ENCODE measurements at regions not wholly inside any gene's neighbourhood (a gene's known extent, or its start where the extent isn't known, plus 50 kb on each side); places are given as distances from the start of the nearest gene placed in this dataset.

- no peaks in the 10 kb centered on the region for H3K36me3 ChIP-seq (ENCODE audit: low read depth, missing control alignments)
- TF ChIP-seq POLR2A (IDR thresholded peaks at IDR 0.05) (no peak), CTCF (IDR thresholded peaks at IDR 0.05) (no peak)
- no peak overlapping the region for H3K27ac ChIP-seq
- DNase-seq, result no peak
- intact Hi-C loops (cut with DNase I; ENCODE audit: low total_unique reads), result no loop called here
- no peaks in the 10 kb centered on the region for H3K9me3 ChIP-seq
- no peaks in the 10 kb centered on the region for H3K4me1 ChIP-seq
- no peaks in the 10 kb centered on the region for H3K27me3 ChIP-seq
- no peak overlapping the region for H3K4me3 ChIP-seq
- WGBS, 2 donors, result 69 to 86% methylated on average over 2 of the region's 2 CpGs
These were observed 465.8 kb upstream of the ROBO1 start for GRCh38 chr3:80233576-80233975.

GRCh38 chr3:80232760-80233159 is 465.0 kb upstream of the ROBO1 start:
- WGBS, 2 donors, result 69 to 77% methylated on average over 5 of the region's 5 CpGs
- no peak for TF ChIP-seq POLR2A (IDR thresholded peaks at IDR 0.05)
- no peak for TF ChIP-seq CTCF (IDR thresholded peaks at IDR 0.05)
- no peaks in the 10 kb centered on the region for H3K4me1 ChIP-seq
- no peaks in the 10 kb centered on the region for H3K27me3 ChIP-seq
- no peaks in the 10 kb centered on the region for H3K36me3 ChIP-seq (ENCODE audit: low read depth, missing control alignments)
- no peak for DNase-seq
- no peaks in the 10 kb centered on the region for H3K9me3 ChIP-seq
- H3K27ac ChIP-seq, result no peak overlapping the region
- no peak overlapping the region for H3K4me3 ChIP-seq
- intact Hi-C loops (cut with DNase I; ENCODE audit: low total_unique reads), result no loop called here

- no peaks in the 10 kb centered on the region for H3K9me3 ChIP-seq
These were observed 463.2 kb upstream of the ROBO1 start for GRCh38 chr3:80230962-80231361.

GRCh38 chr3:80227216-80227615 is 459.4 kb upstream of the ROBO1 start:
- intact Hi-C loops (cut with DNase I; ENCODE audit: low total_unique reads), result no loop called here
- Histone ChIP-seq H3K4me1 (no peaks in the 10 kb centered on the region), H3K4me3 (no peak overlapping the region), H3K27me3 (no peaks in the 10 kb centered on the region), H3K27ac (no peak overlapping the region), H3K9me3 (no peaks in the 10 kb centered on the region), H3K36me3 (ENCODE audit: low read depth, missing control alignments) (no peaks in the 10 kb centered on the region)
- no peak for DNase-seq
- WGBS, 2 donors, result 52 to 82% methylated on average over 1 of the region's 1 CpG
- TF ChIP-seq CTCF (IDR thresholded peaks at IDR 0.05) (no peak), POLR2A (IDR thresholded peaks at IDR 0.05) (no peak)

More at GRCh38 chr3:80230962-80231361, 463.2 kb upstream of the ROBO1 start:
- Histone ChIP-seq H3K27me3 (no peaks in the 10 kb centered on the region), H3K4me3 (no peak overlapping the region), H3K4me1 (no peaks in the 10 kb centered on the region), H3K27ac (no peak overlapping the region), H3K36me3 (ENCODE audit: low read depth, missing control alignments) (no peaks in the 10 kb centered on the region)
- no peak for DNase-seq
- TF ChIP-seq CTCF (IDR thresholded peaks at IDR 0.05), result no peak
- no peak for TF ChIP-seq POLR2A (IDR thresholded peaks at IDR 0.05)
- 89% methylated on average over 2 of the region's 2 CpGs for WGBS, 2 donors
- intact Hi-C loops (cut with DNase I; ENCODE audit: low total_unique reads), result no loop called here

- no peak for TF ChIP-seq POLR2A (IDR thresholded peaks at IDR 0.05)
- TF ChIP-seq CTCF (IDR thresholded peaks at IDR 0.05), result no peak
- no peaks in the 10 kb centered on the region for H3K9me3 ChIP-seq
- no peak overlapping the region for H3K4me3 ChIP-seq
- DNase-seq, result no peak
- no peaks in the 10 kb centered on the region for H3K27me3 ChIP-seq
- H3K36me3 ChIP-seq (ENCODE audit: low read depth, missing control alignments), result no peaks in the 10 kb centered on the region
- no peaks in the 10 kb centered on the region for H3K4me1 ChIP-seq
- WGBS, 2 donors, result 85 to 91% methylated on average over 2 of the region's 2 CpGs
- intact Hi-C loops (cut with DNase I; ENCODE audit: low total_unique reads), result no loop called here
- H3K27ac ChIP-seq, result no peak overlapping the region
These were observed 447.4 kb upstream of the ROBO1 start for GRCh38 chr3:80215191-80215590.

All from testis (tissue), 2 donors.